KMS-11 (cell line): ENCODE measurements at regions not wholly inside any gene's neighbourhood (a gene's known extent, or its start where the extent isn't known, plus 50 kb on each side); places are given as distances from the start of the nearest gene placed in this dataset.
"Not testable (repeated sequence)": the region's sequence is repeated elsewhere in the genome, so short reads cannot be mapped to it uniquely, and the experiment has no call there.

Experiments used
- H2AFZ ChIP-seq: fragments of 200-600 bp; sonication (generic); 2 replicates; pipeline ENCODE4 v1.6.1; 2016; ENCODE audit warnings: antibody characterized with exemption, mixed run types, low read depth
- H3K27ac ChIP-seq: fragments of 200-600 bp; sonication (generic); 2 replicates; pipeline ENCODE4 v1.6.1; 2016; ENCODE audit warnings: mild to moderate bottlenecking, mixed run types
- H3K27me3 ChIP-seq: fragments of 200-600 bp; sonication (generic); 2 replicates; pipeline ENCODE4 v1.6.1; 2017; ENCODE audit warnings: mild to moderate bottlenecking, low read depth, mixed run types, moderate library complexity; ENCODE audit not compliant: insufficient read depth
- H3K36me3 ChIP-seq: fragments of 200-600 bp; sonication (generic); 2 replicates; pipeline ENCODE4 v1.6.1; 2017; ENCODE audit warnings: mild to moderate bottlenecking, mixed run types; ENCODE audit not compliant: insufficient read depth
- H3K4me1 ChIP-seq: fragments of 200-600 bp; sonication (generic); 2 replicates; pipeline ENCODE4 v1.6.1; 2016; ENCODE audit warnings: mild to moderate bottlenecking, low read depth, mixed run types; ENCODE audit not compliant: poor library complexity, severe bottlenecking
- H3K4me2 ChIP-seq: fragments of 200-600 bp; sonication (generic); 2 replicates; pipeline ENCODE4 v1.7.0; 2016; ENCODE audit warnings: mild to moderate bottlenecking, mixed run types
- H3K4me3 ChIP-seq: fragments of 200-600 bp; sonication (generic); IDR thresholded peaks from 2 replicates; pipeline ENCODE4 v1.6.1; 2017; ENCODE audit warnings: low read depth, low read length, mixed read lengths; ENCODE audit not compliant: insufficient read depth
- H3K79me2 ChIP-seq: fragments of 200-600 bp; sonication (generic); 2 replicates; pipeline ENCODE4 v1.6.1; 2016; ENCODE audit warnings: low read depth, mixed run types; ENCODE audit not compliant: insufficient read depth
- H3K9ac ChIP-seq: fragments of 200-600 bp; sonication (generic); 2 replicates; pipeline ENCODE4 v1.6.1; 2016; ENCODE audit warnings: mild to moderate bottlenecking, mixed run types
- H4K20me1 ChIP-seq: fragments of 200-600 bp; sonication (generic); 2 replicates; pipeline ENCODE4 v1.6.1; 2016; ENCODE audit warnings: mild to moderate bottlenecking, mixed run types; ENCODE audit not compliant: insufficient read depth
- TF ChIP-seq, protein P1 (sequence below): fragments of 200-600 bp; sonication (generic); conservative IDR thresholded peaks from 2 replicates; pipeline ENCODE4 v1.6.1; 2017; ENCODE audit warnings: low read depth, mild to moderate bottlenecking, antibody characterized with exemption, low read length, moderate library complexity, mixed read lengths

DNA sequence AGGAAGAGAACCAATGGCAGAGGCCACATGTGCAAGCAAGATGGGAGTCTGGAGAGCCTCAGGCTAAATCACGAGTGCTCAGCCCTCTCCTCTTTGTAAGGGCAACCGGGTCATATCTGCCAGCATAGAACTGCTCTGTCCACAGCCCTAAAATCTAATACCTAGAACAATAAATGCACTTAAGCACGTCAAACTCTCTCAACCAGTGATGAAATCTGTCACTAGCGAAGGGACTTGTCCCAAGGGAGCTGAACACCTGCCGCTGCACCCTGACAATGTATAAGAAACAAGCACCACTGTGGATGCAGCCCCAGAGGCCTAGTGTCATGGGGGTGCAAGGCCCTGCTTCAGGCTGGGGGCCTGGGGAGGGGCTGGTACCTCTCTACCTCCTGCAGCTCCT lies 82.5 kb downstream of the PRL start:
- Histone ChIP-seq H4K20me1 (no peaks in the 10 kb centered on the region), H3K79me2 (no peaks in the 10 kb centered on the region), H3K4me1 (no peaks in the 10 kb centered on the region), H3K9ac (no peak overlapping the region), H3K27me3 (no peaks in the 10 kb centered on the region), H3K4me3 (no peak overlapping the region), H3K36me3 (no peaks in the 10 kb centered on the region), H3K27ac (no peak overlapping the region), H3K4me2 (no peak overlapping the region), H2AFZ (no peak overlapping the region)
- TF ChIP-seq, protein P1, sequence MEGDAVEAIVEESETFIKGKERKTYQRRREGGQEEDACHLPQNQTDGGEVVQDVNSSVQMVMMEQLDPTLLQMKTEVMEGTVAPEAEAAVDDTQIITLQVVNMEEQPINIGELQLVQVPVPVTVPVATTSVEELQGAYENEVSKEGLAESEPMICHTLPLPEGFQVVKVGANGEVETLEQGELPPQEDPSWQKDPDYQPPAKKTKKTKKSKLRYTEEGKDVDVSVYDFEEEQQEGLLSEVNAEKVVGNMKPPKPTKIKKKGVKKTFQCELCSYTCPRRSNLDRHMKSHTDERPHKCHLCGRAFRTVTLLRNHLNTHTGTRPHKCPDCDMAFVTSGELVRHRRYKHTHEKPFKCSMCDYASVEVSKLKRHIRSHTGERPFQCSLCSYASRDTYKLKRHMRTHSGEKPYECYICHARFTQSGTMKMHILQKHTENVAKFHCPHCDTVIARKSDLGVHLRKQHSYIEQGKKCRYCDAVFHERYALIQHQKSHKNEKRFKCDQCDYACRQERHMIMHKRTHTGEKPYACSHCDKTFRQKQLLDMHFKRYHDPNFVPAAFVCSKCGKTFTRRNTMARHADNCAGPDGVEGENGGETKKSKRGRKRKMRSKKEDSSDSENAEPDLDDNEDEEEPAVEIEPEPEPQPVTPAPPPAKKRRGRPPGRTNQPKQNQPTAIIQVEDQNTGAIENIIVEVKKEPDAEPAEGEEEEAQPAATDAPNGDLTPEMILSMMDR = no peak

DNA sequence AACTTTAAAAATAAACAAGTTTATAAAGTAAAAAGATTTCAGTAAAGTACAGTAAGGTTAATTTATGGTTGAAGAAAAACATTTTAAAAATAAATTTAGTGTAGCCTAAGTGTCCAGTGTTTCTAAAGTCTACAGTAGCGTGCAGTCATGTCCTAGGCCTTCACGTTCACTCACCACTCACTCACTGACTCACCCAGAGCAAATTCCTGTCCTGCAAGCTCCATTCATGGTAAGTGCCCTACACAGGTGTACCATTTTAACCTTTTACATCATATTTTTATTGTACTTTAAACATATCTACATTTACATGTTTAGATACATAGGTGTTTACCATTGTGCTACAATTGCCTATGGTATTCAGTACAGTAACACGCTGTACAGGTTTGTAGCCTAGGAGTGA lies 81.4 kb downstream of the PRL start:
- H3K27ac ChIP-seq, H3K4me1 ChIP-seq, H3K4me2 ChIP-seq, H3K36me3 ChIP-seq, H2AFZ ChIP-seq, H3K27me3 ChIP-seq, H3K79me2 ChIP-seq, H3K4me3 ChIP-seq, H4K20me1 ChIP-seq, H3K9ac ChIP-seq: not testable (repeated sequence)

DNA sequence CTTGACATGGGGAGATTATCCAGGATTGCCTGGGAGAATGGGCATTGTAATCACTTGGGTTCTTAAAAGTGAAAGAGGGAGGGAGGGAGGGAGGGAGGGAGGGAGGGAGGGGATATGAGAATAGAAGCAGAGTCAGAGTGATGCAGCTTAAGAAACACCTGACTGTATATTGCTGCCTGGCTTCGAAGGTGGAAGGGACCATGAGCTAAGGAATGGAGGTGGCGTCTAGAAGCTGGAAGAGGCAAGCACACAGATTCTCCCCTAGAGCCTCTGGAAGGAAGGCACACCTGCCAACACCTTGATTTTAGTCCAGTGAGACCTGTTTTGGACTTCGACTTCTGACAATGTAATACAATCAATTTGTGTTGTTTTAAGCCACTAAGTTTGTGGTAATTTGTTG lies 78.4 kb downstream of the PRL start:
- no peak overlapping the region for H3K27ac ChIP-seq
- no peaks in the 10 kb centered on the region for H3K79me2 ChIP-seq
- no peaks in the 10 kb centered on the region for H3K4me1 ChIP-seq
- H3K9ac ChIP-seq = no peak overlapping the region
- H3K4me2 ChIP-seq = no peak overlapping the region
- H3K4me3 ChIP-seq = no peak overlapping the region
- TF ChIP-seq, protein P1 = no peak
- H2AFZ ChIP-seq = no peak overlapping the region
- no peaks in the 10 kb centered on the region for H3K36me3 ChIP-seq
- H4K20me1 ChIP-seq = no peaks in the 10 kb centered on the region
- no peaks in the 10 kb centered on the region for H3K27me3 ChIP-seq

DNA sequence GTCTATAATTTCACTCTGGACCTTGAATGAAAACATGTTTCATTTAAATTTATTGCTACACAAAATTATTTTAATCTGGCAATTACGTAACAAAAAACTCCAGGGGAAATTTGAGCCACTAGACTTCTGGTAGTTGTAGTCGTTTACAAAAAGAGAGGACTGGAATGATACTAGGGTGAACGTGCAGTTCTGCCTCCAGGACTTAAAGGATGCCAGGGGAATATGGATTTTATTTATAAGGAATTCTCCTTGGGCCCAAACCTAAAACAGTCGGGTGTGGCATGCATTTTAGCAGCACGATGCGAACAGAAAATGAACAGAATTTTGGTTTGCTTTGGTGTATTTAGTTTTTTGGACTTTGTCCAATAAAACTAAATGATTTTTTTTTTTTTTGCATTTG lies 76.9 kb downstream of the PRL start:
- Histone ChIP-seq H3K4me2 (no peak overlapping the region), H3K9ac (no peak overlapping the region), H3K27me3 (no peaks in the 10 kb centered on the region), H3K4me1 (no peaks in the 10 kb centered on the region), H3K4me3 (no peak overlapping the region), H2AFZ (no peak overlapping the region), H3K36me3 (no peaks in the 10 kb centered on the region), H3K79me2 (no peaks in the 10 kb centered on the region), H4K20me1 (no peaks in the 10 kb centered on the region), H3K27ac (no peak overlapping the region)
- TF ChIP-seq, protein P1 = no peak

DNA sequence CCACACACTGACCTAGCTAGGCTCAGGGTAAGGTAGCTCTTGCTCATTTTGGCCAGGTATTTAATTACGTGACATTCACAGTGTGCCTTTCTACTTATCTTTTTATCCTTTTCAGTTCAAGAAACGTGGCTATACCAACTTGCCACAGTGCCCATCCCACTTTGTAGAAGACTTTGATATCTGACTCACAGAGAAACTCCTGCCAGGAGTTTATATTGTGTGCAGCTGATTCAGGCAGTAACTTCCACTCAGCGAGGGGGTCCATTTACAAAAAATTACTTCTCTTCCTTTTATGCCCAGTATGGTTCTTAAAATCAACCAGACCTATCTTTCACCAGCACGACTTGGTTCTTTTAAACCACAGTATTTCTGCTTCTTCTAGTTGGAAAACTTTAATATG lies 75.6 kb downstream of the PRL start:
- H3K4me1 ChIP-seq = no peaks in the 10 kb centered on the region
- no peaks in the 10 kb centered on the region for H3K79me2 ChIP-seq
- no peak overlapping the region for H2AFZ ChIP-seq
- no peak overlapping the region for H3K4me2 ChIP-seq
- H3K9ac ChIP-seq = no peak overlapping the region
- TF ChIP-seq, protein P1 = no peak
- no peaks in the 10 kb centered on the region for H3K36me3 ChIP-seq
- H3K27me3 ChIP-seq = no peaks in the 10 kb centered on the region
- no peaks in the 10 kb centered on the region for H4K20me1 ChIP-seq
- no peak overlapping the region for H3K4me3 ChIP-seq
- no peak overlapping the region for H3K27ac ChIP-seq
